ENCODE measurements at regions not wholly inside any gene's neighbourhood (a gene's known extent, or its start where the extent isn't known, plus 50 kb on each side); places are given as distances from the start of the nearest gene placed in this dataset.

DNA sequence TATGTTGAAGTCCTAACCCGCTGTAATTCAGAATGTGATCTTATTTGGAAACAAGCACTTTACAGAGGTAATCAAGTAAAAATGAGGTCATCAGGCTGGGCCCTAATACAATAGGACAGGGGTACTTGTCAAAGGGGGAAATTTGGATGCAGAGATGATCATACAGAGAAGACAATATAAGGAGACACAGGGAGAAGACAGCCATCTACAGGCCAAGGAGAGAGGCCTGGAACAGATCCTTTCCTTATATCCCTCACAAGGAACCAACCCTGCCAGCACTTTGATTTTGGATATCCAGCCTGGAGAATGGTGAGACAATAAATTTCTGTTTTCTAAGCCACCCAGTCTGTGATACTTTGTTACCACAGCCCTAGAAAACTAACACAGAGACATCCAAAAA is 104.3 kb downstream of the METTL4 start:
- H3K27ac ChIP-seq, result no peak overlapping the region
- CTCF ChIA-PET, result no interaction called here
- TF ChIP-seq, protein P1, sequence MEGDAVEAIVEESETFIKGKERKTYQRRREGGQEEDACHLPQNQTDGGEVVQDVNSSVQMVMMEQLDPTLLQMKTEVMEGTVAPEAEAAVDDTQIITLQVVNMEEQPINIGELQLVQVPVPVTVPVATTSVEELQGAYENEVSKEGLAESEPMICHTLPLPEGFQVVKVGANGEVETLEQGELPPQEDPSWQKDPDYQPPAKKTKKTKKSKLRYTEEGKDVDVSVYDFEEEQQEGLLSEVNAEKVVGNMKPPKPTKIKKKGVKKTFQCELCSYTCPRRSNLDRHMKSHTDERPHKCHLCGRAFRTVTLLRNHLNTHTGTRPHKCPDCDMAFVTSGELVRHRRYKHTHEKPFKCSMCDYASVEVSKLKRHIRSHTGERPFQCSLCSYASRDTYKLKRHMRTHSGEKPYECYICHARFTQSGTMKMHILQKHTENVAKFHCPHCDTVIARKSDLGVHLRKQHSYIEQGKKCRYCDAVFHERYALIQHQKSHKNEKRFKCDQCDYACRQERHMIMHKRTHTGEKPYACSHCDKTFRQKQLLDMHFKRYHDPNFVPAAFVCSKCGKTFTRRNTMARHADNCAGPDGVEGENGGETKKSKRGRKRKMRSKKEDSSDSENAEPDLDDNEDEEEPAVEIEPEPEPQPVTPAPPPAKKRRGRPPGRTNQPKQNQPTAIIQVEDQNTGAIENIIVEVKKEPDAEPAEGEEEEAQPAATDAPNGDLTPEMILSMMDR (conservative IDR thresholded peaks at IDR 0.05; ENCODE audit: low read depth), result no peak
- no peak for DNase-seq (ENCODE audit: low spot score)
- POLR2A ChIA-PET (ENCODE audit: low non-redundant PET), result no interaction called here

DNA sequence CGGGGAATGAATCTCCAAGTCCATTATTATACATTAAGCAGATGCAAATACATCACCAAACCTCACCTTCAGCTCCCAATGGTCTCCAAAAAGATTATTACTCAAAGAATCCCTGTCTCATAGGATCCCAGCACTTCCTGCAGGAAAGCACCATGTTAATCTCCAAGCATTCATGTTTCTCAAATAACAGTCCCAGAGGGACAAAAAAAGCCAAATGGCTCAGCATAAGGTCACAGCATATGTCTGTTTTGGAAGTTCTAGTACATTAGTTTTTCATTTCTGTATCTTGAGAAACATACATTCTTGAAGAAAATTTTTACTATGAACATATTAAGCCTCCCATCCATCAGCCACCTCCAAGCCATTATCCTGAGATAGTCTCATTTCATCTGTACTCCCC is 103.3 kb downstream of the METTL4 start:
- DNase-seq (ENCODE audit: low spot score), result no peak
- ChIA-PET CTCF (interaction anchor here (0.7 kb wide), 1 partner anchor 398 kb away, joined by 3 read pairs; no protein-coding TSS in a partner anchor), POLR2A (ENCODE audit: low non-redundant PET) (no interaction called here)
- TF ChIP-seq, protein P1 (conservative IDR thresholded peaks at IDR 0.05; ENCODE audit: low read depth), result no peak
- no peak overlapping the region for H3K27ac ChIP-seq

DNA sequence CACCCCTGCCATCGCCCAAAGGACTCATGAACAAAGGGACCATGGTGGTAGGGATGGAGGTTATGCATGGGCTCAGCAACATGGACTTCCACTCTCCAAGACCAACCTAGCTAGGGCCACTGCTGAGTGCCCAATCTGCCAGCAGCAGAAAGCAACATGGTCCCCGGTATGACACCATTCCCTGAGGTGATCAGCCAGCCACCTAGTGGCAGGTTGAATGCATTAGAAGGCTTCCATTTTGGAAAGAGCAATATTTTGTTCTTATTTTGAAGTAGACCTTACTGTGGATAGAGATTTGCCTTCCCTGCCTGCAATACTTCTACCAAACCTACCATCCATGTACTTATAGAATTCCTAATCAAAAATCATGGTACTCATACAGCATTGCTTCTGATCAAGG is 99.8 kb downstream of the METTL4 start:
- TF ChIP-seq, protein P1 (conservative IDR thresholded peaks at IDR 0.05; ENCODE audit: low read depth), result no peak
- POLR2A ChIA-PET (ENCODE audit: low non-redundant PET), result no interaction called here
- no peak for DNase-seq (ENCODE audit: low spot score)
- no peak overlapping the region for H3K27ac ChIP-seq
- CTCF ChIA-PET, result interaction anchor here (0.9 kb wide), 1 partner anchor 70 kb away, joined by 3 read pairs; no protein-coding TSS in a partner anchor

DNA sequence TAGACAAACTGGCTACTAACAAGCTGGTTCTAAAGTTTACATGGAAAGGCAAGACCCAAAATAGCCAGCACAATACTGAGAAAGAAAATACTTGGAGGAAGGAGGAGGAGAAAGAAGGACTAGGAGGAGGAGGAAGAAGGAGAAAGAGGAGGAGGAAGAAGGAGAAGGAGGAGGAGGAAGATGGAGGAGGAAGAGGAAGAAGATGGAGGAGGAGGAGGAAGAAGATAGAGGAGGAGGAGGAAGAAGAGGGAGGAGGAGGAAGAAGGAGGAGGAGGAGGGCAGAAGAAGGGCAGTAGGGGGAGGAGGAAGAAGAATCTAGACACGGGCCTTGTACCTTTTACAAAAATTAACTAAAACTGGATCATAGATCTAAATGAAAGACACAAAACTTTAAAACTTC is 92.6 kb downstream of the METTL4 start:
- TF ChIP-seq, protein P1 (conservative IDR thresholded peaks at IDR 0.05; ENCODE audit: low read depth), result no peak
- DNase-seq (ENCODE audit: low spot score), result no peak
- CTCF ChIA-PET, result interaction anchor here (0.6 to 0.7 kb wide), 2 partner anchors 61 to 86 kb away, joined by 3 to 4 read pairs; no protein-coding TSS in a partner anchor
- POLR2A ChIA-PET (ENCODE audit: low non-redundant PET), result no interaction called here
- H3K27ac ChIP-seq, result no peak overlapping the region

DNA sequence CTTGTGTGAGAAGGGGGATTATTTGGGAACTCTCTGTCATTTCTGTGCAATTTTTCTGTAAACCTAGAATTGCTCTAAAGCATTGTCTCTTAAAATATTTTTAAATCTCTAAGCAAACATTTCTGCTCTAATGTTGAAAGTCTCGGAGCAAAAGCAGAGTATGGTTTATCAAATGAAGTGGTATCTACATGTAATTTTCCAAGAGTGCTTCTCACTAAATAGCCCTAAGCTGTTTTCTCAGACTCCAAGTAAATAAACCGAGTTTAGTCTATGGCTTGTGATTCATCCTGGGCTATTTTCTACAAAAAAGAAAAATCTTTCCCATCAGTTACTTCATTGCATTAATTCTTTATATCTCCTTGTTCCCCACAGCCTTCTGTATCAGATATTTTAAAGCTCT is 90.8 kb downstream of the METTL4 start:
- TF ChIP-seq, protein P1 (conservative IDR thresholded peaks at IDR 0.05; ENCODE audit: low read depth), result no peak
- CTCF ChIA-PET, result interaction anchor here (0.6 to 0.7 kb wide), 2 partner anchors 458 to 728 kb away, joined by 4 to 6 read pairs; no protein-coding TSS in a partner anchor

DNA sequence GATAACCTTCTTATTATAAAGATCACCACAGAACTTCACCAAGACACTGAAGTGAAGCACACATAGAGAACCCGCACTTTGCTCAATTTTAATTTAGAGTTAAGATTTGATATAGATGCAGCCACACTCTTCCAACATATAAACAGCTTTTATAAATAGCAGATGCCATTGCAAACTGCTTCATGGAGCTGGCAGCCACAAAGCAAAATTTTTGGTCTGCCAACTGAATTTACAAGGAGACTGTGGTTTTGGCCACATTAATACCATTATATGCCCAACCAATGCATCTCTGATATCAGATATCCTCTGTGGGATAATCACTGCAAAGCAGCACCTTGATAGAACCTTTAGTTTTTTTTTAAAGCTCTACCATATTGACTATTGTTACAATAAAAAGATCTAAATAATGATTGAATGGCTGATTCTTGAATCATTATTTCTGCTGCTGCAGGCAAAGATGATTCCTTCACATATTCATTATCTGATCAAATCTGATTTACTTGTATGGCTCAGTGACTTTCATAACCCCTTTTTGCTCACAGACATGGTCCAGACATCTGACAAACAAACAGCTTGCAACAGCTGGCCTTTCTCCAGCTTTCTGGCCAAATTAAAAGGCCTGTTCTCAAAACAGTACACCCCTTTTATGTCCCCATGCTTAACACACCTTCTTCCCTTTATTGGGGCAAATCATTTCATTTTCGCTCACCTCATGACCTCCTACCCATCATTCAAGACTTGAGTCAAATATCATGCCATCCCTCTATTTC is 88.4 kb downstream of the METTL4 start:
- ChIA-PET CTCF (interaction anchor here (0.9 kb wide), 1 partner anchor 135 kb away, joined by 4 read pairs; no protein-coding TSS in a partner anchor), POLR2A (ENCODE audit: low non-redundant PET) (no interaction called here)
- TF ChIP-seq, protein P1 (conservative IDR thresholded peaks at IDR 0.05; ENCODE audit: low read depth), result no peak
- H3K27ac ChIP-seq, result no peak overlapping the region
- no peak for DNase-seq (ENCODE audit: low spot score)

More for the DNA sequence above, 90.8 kb downstream of the METTL4 start:
- no peak for DNase-seq (ENCODE audit: low spot score)
- POLR2A ChIA-PET (ENCODE audit: low non-redundant PET), result no interaction called here
- no peak overlapping the region for H3K27ac ChIP-seq
